ENCODE measurements at regions not wholly inside any gene's neighbourhood (a gene's known extent, or its start where the extent isn't known, plus 50 kb on each side); places are given as distances from the start of the nearest gene placed in this dataset.

DNA sequence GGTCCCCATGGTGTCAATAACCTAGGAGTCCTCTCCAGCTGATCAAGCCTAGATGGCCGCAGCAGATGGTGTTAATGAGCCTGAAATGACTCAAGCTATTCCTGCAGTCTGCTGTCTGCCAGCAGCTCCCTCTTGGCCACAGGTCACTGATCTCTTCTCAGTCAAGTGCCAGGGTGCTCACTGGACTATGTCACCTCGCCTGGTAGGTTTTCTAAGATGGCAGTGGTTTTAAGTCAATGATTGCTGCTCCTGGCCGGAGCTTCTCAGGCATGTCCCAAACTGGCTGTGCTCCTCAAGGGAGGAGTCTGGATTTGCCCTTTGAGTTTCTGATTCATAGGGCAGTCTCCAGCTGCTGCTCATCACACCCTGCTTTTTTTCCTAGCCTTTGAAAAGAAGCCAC lies 58.6 kb upstream of the SHISA6 start:
- DNase-seq (ENCODE audit: low spot score in 2 of 2) = no peak
- no peak for TF ChIP-seq POLR2AphosphoS5 (IDR thresholded peaks at IDR 0.05)
- TF ChIP-seq POLR2A (IDR thresholded peaks at IDR 0.05) = no peak
- TF ChIP-seq, protein P1, sequence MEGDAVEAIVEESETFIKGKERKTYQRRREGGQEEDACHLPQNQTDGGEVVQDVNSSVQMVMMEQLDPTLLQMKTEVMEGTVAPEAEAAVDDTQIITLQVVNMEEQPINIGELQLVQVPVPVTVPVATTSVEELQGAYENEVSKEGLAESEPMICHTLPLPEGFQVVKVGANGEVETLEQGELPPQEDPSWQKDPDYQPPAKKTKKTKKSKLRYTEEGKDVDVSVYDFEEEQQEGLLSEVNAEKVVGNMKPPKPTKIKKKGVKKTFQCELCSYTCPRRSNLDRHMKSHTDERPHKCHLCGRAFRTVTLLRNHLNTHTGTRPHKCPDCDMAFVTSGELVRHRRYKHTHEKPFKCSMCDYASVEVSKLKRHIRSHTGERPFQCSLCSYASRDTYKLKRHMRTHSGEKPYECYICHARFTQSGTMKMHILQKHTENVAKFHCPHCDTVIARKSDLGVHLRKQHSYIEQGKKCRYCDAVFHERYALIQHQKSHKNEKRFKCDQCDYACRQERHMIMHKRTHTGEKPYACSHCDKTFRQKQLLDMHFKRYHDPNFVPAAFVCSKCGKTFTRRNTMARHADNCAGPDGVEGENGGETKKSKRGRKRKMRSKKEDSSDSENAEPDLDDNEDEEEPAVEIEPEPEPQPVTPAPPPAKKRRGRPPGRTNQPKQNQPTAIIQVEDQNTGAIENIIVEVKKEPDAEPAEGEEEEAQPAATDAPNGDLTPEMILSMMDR (IDR thresholded peaks at IDR 0.05) = no peak
- intact Hi-C loops (cut with DNase I; ENCODE audit: low total_unique reads) = no loop called here
- Histone ChIP-seq H3K27ac (no peak overlapping the region), H3K4me3 (no peak overlapping the region), H3K27me3 (no peaks in the 10 kb centered on the region), H3K4me1 (no peaks in the 10 kb centered on the region), H3K9me3 (no peaks in the 10 kb centered on the region), H3K36me3 (no peaks in the 10 kb centered on the region)

DNA sequence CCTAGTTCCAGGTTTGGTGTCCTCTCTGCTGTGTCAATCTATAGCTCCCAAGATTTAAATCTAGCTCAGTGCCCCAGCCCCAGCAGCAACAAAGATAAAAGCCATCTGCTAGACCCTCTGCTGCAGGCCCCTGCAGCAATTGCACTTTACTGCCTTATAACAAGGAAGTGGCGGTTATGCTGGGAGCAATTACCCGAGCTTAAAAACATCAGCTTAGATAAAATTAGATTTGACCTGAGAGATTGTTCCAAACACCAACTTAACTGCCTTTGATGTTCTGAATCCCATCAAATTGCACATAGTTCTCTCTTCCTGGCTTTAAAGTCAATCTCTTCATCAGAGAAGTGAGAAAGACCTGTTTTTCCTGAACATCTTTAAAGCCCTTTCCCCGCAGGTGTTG lies 62.4 kb upstream of the SHISA6 start:
- intact Hi-C loops (cut with DNase I; ENCODE audit: low total_unique reads) = no loop called here
- DNase-seq (ENCODE audit: low spot score in 2 of 2) = no peak
- no peaks in the 10 kb centered on the region for H3K9me3 ChIP-seq
- H3K36me3 ChIP-seq = no peaks in the 10 kb centered on the region
- TF ChIP-seq, protein P1 (IDR thresholded peaks at IDR 0.05) = no peak
- TF ChIP-seq POLR2A (IDR thresholded peaks at IDR 0.05) (no peak), POLR2AphosphoS5 (IDR thresholded peaks at IDR 0.05) (no peak)
- no peak overlapping the region for H3K27ac ChIP-seq
- no peaks in the 10 kb centered on the region for H3K27me3 ChIP-seq
- no peaks in the 10 kb centered on the region for H3K4me1 ChIP-seq
- no peak overlapping the region for H3K4me3 ChIP-seq

DNA sequence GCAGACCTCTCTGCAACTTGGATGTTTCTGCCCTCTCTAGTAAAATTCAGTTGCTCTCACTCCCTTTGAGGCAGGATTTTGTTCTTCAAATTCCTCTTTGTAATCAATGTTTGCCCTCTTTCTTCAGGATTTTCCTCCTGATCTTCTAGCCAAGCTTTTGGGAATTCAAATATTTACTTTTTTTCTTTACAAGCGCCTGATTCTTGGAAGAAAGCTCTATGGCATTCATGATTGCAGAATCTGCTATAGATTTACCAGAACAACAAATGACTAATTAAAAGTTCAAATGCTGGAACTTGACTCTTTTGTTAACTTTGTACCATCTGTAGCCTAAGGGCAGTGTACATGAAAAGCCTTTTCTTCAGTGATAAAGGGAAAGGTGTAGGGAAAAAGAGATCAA lies 63.7 kb upstream of the SHISA6 start:
- Histone ChIP-seq H3K36me3 (no peaks in the 10 kb centered on the region), H3K9me3 (no peaks in the 10 kb centered on the region), H3K27me3 (no peaks in the 10 kb centered on the region), H3K27ac (no peak overlapping the region), H3K4me3 (no peak overlapping the region), H3K4me1 (no peaks in the 10 kb centered on the region)
- TF ChIP-seq POLR2AphosphoS5 (IDR thresholded peaks at IDR 0.05) (no peak), POLR2A (IDR thresholded peaks at IDR 0.05) (no peak)
- TF ChIP-seq, protein P1 (IDR thresholded peaks at IDR 0.05) = no peak
- intact Hi-C loops (cut with DNase I; ENCODE audit: low total_unique reads) = no loop called here
- DNase-seq (ENCODE audit: low spot score in 2 of 2) = no peak

DNA sequence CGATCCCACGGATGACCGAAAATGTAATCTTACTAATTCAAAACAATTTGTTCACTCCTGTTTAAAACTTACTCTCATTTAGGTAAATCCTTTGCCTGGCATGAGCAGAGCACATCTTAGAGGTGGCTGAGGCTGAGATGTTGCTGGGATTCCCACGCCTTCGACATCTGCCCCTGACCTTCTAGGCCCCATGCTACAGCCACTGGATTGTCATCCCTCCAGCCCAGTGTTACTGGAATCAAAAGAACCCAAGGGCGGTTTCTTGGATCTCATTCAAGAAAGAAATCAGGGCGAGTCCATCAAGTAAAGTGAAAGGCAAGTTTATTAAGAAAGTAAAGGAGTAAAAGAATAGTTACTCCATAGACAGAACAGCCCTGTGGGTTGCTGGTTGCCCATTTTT lies 64.5 kb upstream of the SHISA6 start:
- TF ChIP-seq, protein P1 (IDR thresholded peaks at IDR 0.05) = no peak
- no peak for TF ChIP-seq POLR2AphosphoS5 (IDR thresholded peaks at IDR 0.05)
- DNase-seq (ENCODE audit: low spot score in 2 of 2) = no peak
- intact Hi-C loops (cut with DNase I; ENCODE audit: low total_unique reads) = no loop called here

DNA sequence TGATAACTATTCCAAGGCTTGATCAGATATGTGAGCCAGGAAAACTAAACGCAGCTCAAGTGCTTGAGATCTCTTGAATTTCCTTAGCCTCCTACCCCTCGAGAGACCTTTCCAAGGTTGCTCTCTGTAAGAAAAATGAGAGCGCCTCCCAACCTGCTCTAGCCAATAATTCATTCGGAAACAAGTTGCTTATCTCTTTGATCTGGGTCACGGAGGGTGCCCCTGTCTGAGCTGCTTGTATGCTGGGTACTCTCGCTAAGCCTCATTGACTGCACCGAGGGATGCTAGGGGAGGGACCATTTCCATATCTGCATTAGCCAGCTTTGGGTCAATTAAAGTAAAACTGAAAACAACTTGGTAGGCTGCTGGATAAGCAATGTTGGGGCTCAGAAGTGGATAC lies 70.1 kb upstream of the SHISA6 start:
- H3K9me3 ChIP-seq = peaks cover 13 to 16% of the 10 kb centered on the region in 2 donors
- no peak for DNase-seq (ENCODE audit: low spot score in 2 of 2)
- H3K27me3 ChIP-seq = no peaks in the 10 kb centered on the region
- TF ChIP-seq, protein P1 (IDR thresholded peaks at IDR 0.05) = no peak
- no peak for TF ChIP-seq POLR2A (IDR thresholded peaks at IDR 0.05)
- no peak for TF ChIP-seq POLR2AphosphoS5 (IDR thresholded peaks at IDR 0.05)
- H3K27ac ChIP-seq = no peak overlapping the region
- intact Hi-C loops (cut with DNase I; ENCODE audit: low total_unique reads) = no loop called here
- no peaks in the 10 kb centered on the region for H3K36me3 ChIP-seq
- H3K4me1 ChIP-seq = no peaks in the 10 kb centered on the region
- H3K4me3 ChIP-seq = no peak overlapping the region

More for the DNA sequence above, 64.5 kb upstream of the SHISA6 start:
- Histone ChIP-seq H3K27ac (no peak overlapping the region), H3K27me3 (no peaks in the 10 kb centered on the region), H3K4me1 (no peaks in the 10 kb centered on the region), H3K36me3 (no peaks in the 10 kb centered on the region), H3K9me3 (peaks cover 0 to 5% of the 10 kb centered on the region in 2 donors), H3K4me3 (no peak overlapping the region)
